IMR-90 (cell line): ENCODE measurements at regions not wholly inside any gene's neighbourhood (a gene's known extent, or its start where the extent isn't known, plus 50 kb on each side); places are given as distances from the start of the nearest gene placed in this dataset.

Source experiments
- ATAC-seq: fragments of 200-7000 bp; cut with Tn5 transposase; 2 replicates; pipeline ENCODE4 v1.9.1; 2020; ENCODE audit warnings: low read depth, mild to moderate bottlenecking, moderate library complexity
- BruUV-seq: library from RNA; stranded (reverse); fragments of 400-500 nt; replicated peaks from 2 replicates; lab custom pipeline; 2021; lab: Mats Ljungman, UMichigan
- CTCF ChIA-PET: fragments of 300-600 bp; formaldehyde crosslinking; extraction: SDS; loops from one replicate; lab custom pipeline; 2021; ENCODE audit warnings: antibody characterized with exemption; lab: Yijun Ruan, JAX
- POLR2A ChIA-PET: fragments of 300-600 bp; sonication (Branson Sonifier 250); formaldehyde crosslinking; loops from one replicate; lab custom pipeline; 2022; ENCODE audit warnings: antibody characterized with exemption; ENCODE audit not compliant: unreplicated experiment; lab: Charles Lee
- DNase-seq: peaks from one replicate; pipeline ENCODE4 v3.0.0; 2013
- H2AFZ ChIP-seq: replicated peaks from 2 replicates; pipeline ENCODE3; 2013; ENCODE audit warnings: low read length, mild to moderate bottlenecking; ENCODE audit not compliant: poor library complexity
- H2AK5ac ChIP-seq: 2 replicates; pipeline ENCODE4 v1.6.1; 2013; ENCODE audit warnings: low read depth, low read length, inconsistent platforms
- H2AK9ac ChIP-seq: replicated peaks from 2 replicates; pipeline ENCODE3; 2013; ENCODE audit warnings: mild to moderate bottlenecking, low read depth, low read length, moderate library complexity; ENCODE audit not compliant: poor library complexity
- H2BK120ac ChIP-seq: 2 replicates; pipeline ENCODE4 v1.6.1; 2013; ENCODE audit warnings: low read depth, low read length, inconsistent platforms
- H2BK15ac ChIP-seq: 3 replicates; pipeline ENCODE4 v1.6.1; 2013; ENCODE audit warnings: low read depth, low read length, inconsistent platforms
- H2BK20ac ChIP-seq: 2 replicates; pipeline ENCODE4 v1.6.1; 2013; ENCODE audit warnings: low read depth, mild to moderate bottlenecking, inconsistent platforms, low read length, moderate library complexity
- H2BK5ac ChIP-seq: 2 replicates; pipeline ENCODE4 v1.6.1; 2013; ENCODE audit warnings: mild to moderate bottlenecking, low read depth, low read length, inconsistent platforms; ENCODE audit not compliant: poor library complexity, severe bottlenecking
- H3K14ac ChIP-seq: replicated peaks from 2 replicates; pipeline ENCODE4 v1.6.1; 2013; ENCODE audit warnings: low read depth, low read length, inconsistent platforms
- H3K18ac ChIP-seq: 2 replicates; pipeline ENCODE4 v1.6.1; 2013; ENCODE audit warnings: low read depth, low read length, control low read depth
- H3K23ac ChIP-seq: 2 replicates; pipeline ENCODE4 v1.6.1; 2013; ENCODE audit warnings: low read depth, low read length, inconsistent platforms
- H3K27ac ChIP-seq: 2 replicates; pipeline ENCODE4 v1.5.1; 2013; ENCODE audit warnings: mild to moderate bottlenecking, control low read depth, low read length; ENCODE audit not compliant: insufficient read depth
- H3K27me3 ChIP-seq: 2 replicates; pipeline ENCODE4 v1.6.1; 2013; ENCODE audit warnings: low read length; ENCODE audit not compliant: control insufficient read depth, insufficient read depth
- H3K36me3 ChIP-seq: 2 replicates; pipeline ENCODE4 v1.6.1; 2013; ENCODE audit warnings: low read length, mixed read lengths; ENCODE audit not compliant: control insufficient read depth, insufficient read depth
- H3K4ac ChIP-seq: 2 replicates; pipeline ENCODE4 v1.6.1; 2013; ENCODE audit warnings: low read depth, low read length, inconsistent platforms
- H3K4me1 ChIP-seq: 2 replicates; pipeline ENCODE4 v1.6.1; 2013; ENCODE audit warnings: low read length, mixed read lengths; ENCODE audit not compliant: control insufficient read depth, insufficient read depth
- H3K4me2 ChIP-seq: 2 replicates; pipeline ENCODE4 v1.6.1; 2013; ENCODE audit warnings: low read depth, mild to moderate bottlenecking, control low read depth, low read length, moderate library complexity
- H3K4me3 ChIP-seq: 2 replicates; pipeline ENCODE4 v1.5.1; 2013; ENCODE audit warnings: low read depth, mild to moderate bottlenecking, control low read depth, low read length, moderate library complexity; ENCODE audit not compliant: insufficient read depth
- H3K56ac ChIP-seq: 2 replicates; pipeline ENCODE4 v1.6.1; 2013; ENCODE audit warnings: low read length, inconsistent platforms; ENCODE audit not compliant: insufficient read depth; ENCODE audit errors: extremely low read depth
- H3K79me1 ChIP-seq, 2 experiments: 2 replicates each; pipeline ENCODE4 v1.6.1; 2013; ENCODE audit warnings: low read length in 2 of 2, inconsistent platforms in 1 of 2, low read depth in 1 of 2
- H3K9ac ChIP-seq: 2 replicates; pipeline ENCODE4 v1.6.1; 2013; ENCODE audit warnings: low read depth, low read length, control low read depth
- H3K9me1 ChIP-seq: 2 replicates; pipeline ENCODE4 v1.6.1; 2013; ENCODE audit warnings: low read length, inconsistent platforms; ENCODE audit not compliant: insufficient read depth
- H3K9me3 ChIP-seq: 2 replicates; pipeline ENCODE4 v1.6.1; 2013; ENCODE audit warnings: low read length; ENCODE audit not compliant: control insufficient read depth, insufficient read depth
- H4K20me1 ChIP-seq: 2 replicates; pipeline ENCODE4 v1.6.1; 2013; ENCODE audit warnings: low read length, inconsistent platforms; ENCODE audit not compliant: insufficient read depth
- H4K5ac ChIP-seq: 2 replicates; pipeline ENCODE4 v1.6.1; 2013; ENCODE audit warnings: mild to moderate bottlenecking, low read depth, low read length, control low read depth
- H4K8ac ChIP-seq, 2 experiments: 2 replicates each; pipeline ENCODE4 v1.6.1; 2013; ENCODE audit warnings: low read depth in 2 of 2, low read length in 2 of 2, control low read depth in 1 of 2, inconsistent platforms in 1 of 2
- H4K91ac ChIP-seq: 2 replicates; pipeline ENCODE4 v1.6.1; 2013; ENCODE audit warnings: low read depth, low read length, inconsistent platforms; ENCODE audit not compliant: insufficient read depth
- BHLHE40 ChIP-seq: fragments of 150-350 bp; IDR thresholded peaks from 2 replicates; pipeline ENCODE4 v1.6.1; 2016; ENCODE audit warnings: mild to moderate bottlenecking, low read depth, low read length
- CEBPB ChIP-seq: IDR thresholded peaks from 2 replicates; pipeline ENCODE4 v1.6.1; 2012; ENCODE audit warnings: low read depth, low read length, improper control_type of control experiment
- CHD1 ChIP-seq: IDR thresholded peaks from 2 replicates; pipeline ENCODE4 v1.6.1; 2012; ENCODE audit warnings: low read depth, low read length, improper control_type of control experiment
- FOS ChIP-seq: fragments of 150-350 bp; IDR thresholded peaks from 2 replicates; pipeline ENCODE4 v1.6.1; 2016; ENCODE audit warnings: low read depth, low read length
- MAFK ChIP-seq: IDR thresholded peaks from 2 replicates; pipeline ENCODE4 v1.6.1; 2012; ENCODE audit warnings: low read depth, low read length, improper control_type of control experiment
- MAZ ChIP-seq: IDR thresholded peaks from 2 replicates; pipeline ENCODE4 v1.6.1; 2012; ENCODE audit warnings: low read depth, mild to moderate bottlenecking, low read length, improper control_type of control experiment, moderate library complexity, borderline replicate concordance
- MXI1 ChIP-seq: IDR thresholded peaks from 2 replicates; pipeline ENCODE4 v1.6.1; 2012; ENCODE audit warnings: low read depth, mild to moderate bottlenecking, low read length, moderate library complexity, borderline replicate concordance
- NFE2L2 ChIP-seq: fragments of 150-350 bp; IDR thresholded peaks from 2 replicates; pipeline ENCODE4 v1.6.1; 2016; ENCODE audit warnings: low read depth, mild to moderate bottlenecking, low read length
- POLR2A ChIP-seq: IDR thresholded peaks from 2 replicates; pipeline ENCODE4 v1.6.1; 2012; ENCODE audit warnings: mild to moderate bottlenecking, low read depth, low read length
- RAD21 ChIP-seq: IDR thresholded peaks from 2 replicates; pipeline ENCODE4 v1.6.1; 2012; ENCODE audit warnings: low read length, improper control_type of control experiment
- RCOR1 ChIP-seq: IDR thresholded peaks from 2 replicates; pipeline ENCODE4 v1.6.1; 2012; ENCODE audit warnings: mild to moderate bottlenecking, low read length, improper control_type of control experiment; ENCODE audit not compliant: insufficient replicate concordance
- RFX5 ChIP-seq: IDR thresholded peaks from 2 replicates; pipeline ENCODE4 v1.8.0; 2012; ENCODE audit warnings: low read depth, mild to moderate bottlenecking, low read length, moderate library complexity
- SMC3 ChIP-seq: fragments of 150-350 bp; IDR thresholded peaks from 2 replicates; pipeline ENCODE4 v1.6.1; 2016; ENCODE audit warnings: low read depth, mild to moderate bottlenecking, antibody characterized with exemption, low read length, moderate library complexity
- WGBS, 2 experiments: methylation state at CpG; one replicate each; pipeline versions ENCODE4 v1.1.5 to v1.1.7; 2013; ENCODE audit warnings: missing lambda C conversion rate in 2 of 2; ENCODE audit not compliant: insufficient read length in 1 of 2; ENCODE audit errors: extremely low coverage in 2 of 2; 5-methylcytosine and 5-hydroxymethylcytosine counted together
- dilution Hi-C: fragments of 300-500 bp; cut with HindIII; formaldehyde crosslinking; loops from one replicate; pipeline ENCODE4 v1.14.3; 2018; ENCODE audit warnings: low sequenced_read_pairs; ENCODE audit not compliant: unreplicated experiment
- in situ Hi-C: fragments of 300-500 bp; cut with MboI; formaldehyde crosslinking; loops from 3 replicates; pipeline ENCODE4 v1.14.3; 2019; ENCODE audit warnings: low sequenced_read_pairs, inconsistent platforms, mixed read lengths
- intact Hi-C: fragments of 100-400 bp; cut with micrococcal nuclease; formaldehyde crosslinking; loops from 2 replicates; pipeline ENCODE4 v1.10.0; 2022
- TF ChIP-seq, protein P1 (sequence below): fragments of 150-350 bp; IDR thresholded peaks from 2 replicates; pipeline ENCODE4 v1.6.1; 2017; ENCODE audit warnings: mild to moderate bottlenecking, antibody characterized with exemption, low read length, low read depth
- TF ChIP-seq, protein P2 (sequence below): fragments of 150-350 bp; IDR thresholded peaks from 2 replicates; pipeline ENCODE4 v1.6.1; 2016; ENCODE audit warnings: low read depth, mild to moderate bottlenecking, low read length, moderate library complexity, borderline replicate concordance
- TF ChIP-seq, protein P3 (sequence below): conservative IDR thresholded peaks from 2 replicates; pipeline ENCODE4 v1.5.1; 2012; ENCODE audit warnings: mild to moderate bottlenecking, low read depth, low read length, improper control_type of control experiment

DNA sequence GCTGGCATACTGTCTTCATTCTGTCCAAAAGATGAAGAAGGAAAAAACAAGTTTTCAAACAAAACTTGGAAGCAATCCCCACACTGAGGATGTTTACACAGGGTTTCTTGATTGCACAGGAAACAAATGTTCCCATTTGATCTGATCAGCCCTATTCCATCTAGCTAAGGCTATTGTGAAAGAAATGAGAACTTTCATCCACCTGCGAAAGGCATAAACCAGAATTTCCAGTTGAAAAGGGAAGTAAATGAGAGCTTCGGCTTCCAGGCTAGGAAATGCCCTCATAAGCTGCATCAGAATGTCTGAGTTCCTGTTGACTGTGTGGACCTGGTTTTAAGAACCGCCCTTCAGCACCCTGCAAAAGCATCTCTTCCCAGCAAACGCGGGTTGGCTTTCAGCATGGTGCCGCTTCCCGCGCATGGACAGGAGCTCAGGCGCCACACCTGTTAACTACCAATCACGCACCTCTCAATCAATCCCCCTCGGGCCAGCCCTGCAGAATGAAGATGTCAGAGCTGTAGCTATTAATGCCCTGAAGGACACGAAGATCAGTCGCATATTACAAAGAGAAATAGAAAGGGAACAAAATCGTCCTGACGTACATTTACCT lies 850.4 kb downstream of the GALR1 start:
- H3K23ac ChIP-seq: no peak overlapping the region
- dilution Hi-C loops: no loop called here
- 85% methylated on average over 8 of the region's 15 CpGs; no CpG with 5 or more reads in 1 of the 2 experiments for WGBS, 2 experiments

More for the DNA sequence above, 850.4 kb downstream of the GALR1 start:
- ChIA-PET POLR2A (no interaction called here), CTCF (no interaction called here)
- no peak for TF ChIP-seq MAZ
- no peak for TF ChIP-seq MAFK
- TF ChIP-seq, protein P1, sequence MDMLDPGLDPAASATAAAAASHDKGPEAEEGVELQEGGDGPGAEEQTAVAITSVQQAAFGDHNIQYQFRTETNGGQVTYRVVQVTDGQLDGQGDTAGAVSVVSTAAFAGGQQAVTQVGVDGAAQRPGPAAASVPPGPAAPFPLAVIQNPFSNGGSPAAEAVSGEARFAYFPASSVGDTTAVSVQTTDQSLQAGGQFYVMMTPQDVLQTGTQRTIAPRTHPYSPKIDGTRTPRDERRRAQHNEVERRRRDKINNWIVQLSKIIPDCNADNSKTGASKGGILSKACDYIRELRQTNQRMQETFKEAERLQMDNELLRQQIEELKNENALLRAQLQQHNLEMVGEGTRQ: no peak
- TF ChIP-seq, protein P2, sequence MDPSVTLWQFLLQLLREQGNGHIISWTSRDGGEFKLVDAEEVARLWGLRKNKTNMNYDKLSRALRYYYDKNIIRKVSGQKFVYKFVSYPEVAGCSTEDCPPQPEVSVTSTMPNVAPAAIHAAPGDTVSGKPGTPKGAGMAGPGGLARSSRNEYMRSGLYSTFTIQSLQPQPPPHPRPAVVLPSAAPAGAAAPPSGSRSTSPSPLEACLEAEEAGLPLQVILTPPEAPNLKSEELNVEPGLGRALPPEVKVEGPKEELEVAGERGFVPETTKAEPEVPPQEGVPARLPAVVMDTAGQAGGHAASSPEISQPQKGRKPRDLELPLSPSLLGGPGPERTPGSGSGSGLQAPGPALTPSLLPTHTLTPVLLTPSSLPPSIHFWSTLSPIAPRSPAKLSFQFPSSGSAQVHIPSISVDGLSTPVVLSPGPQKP: no peak
- no peak for TF ChIP-seq POLR2A
- TF ChIP-seq, protein P3, sequence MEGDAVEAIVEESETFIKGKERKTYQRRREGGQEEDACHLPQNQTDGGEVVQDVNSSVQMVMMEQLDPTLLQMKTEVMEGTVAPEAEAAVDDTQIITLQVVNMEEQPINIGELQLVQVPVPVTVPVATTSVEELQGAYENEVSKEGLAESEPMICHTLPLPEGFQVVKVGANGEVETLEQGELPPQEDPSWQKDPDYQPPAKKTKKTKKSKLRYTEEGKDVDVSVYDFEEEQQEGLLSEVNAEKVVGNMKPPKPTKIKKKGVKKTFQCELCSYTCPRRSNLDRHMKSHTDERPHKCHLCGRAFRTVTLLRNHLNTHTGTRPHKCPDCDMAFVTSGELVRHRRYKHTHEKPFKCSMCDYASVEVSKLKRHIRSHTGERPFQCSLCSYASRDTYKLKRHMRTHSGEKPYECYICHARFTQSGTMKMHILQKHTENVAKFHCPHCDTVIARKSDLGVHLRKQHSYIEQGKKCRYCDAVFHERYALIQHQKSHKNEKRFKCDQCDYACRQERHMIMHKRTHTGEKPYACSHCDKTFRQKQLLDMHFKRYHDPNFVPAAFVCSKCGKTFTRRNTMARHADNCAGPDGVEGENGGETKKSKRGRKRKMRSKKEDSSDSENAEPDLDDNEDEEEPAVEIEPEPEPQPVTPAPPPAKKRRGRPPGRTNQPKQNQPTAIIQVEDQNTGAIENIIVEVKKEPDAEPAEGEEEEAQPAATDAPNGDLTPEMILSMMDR: no peak
- TF ChIP-seq RCOR1: no peak
- no peak for TF ChIP-seq NFE2L2
- no peak for TF ChIP-seq BHLHE40
- TF ChIP-seq CHD1: no peak
- TF ChIP-seq CEBPB: no peak
- TF ChIP-seq FOS: no peak
- no peak for TF ChIP-seq MXI1
- TF ChIP-seq SMC3: no peak
- no peak for TF ChIP-seq RFX5
- no peak for TF ChIP-seq RAD21
- Histone ChIP-seq H2AK5ac (no peak overlapping the region), H2AK9ac (no peak overlapping the region), H2AFZ (no peak overlapping the region), H3K27ac (no peak overlapping the region), H3K18ac (no peak overlapping the region), H4K8ac (no peak overlapping the region), H4K5ac (no peak overlapping the region), H4K20me1 (no peaks in the 10 kb centered on the region), H3K9ac (no peak overlapping the region), H2BK120ac (no peak overlapping the region), H3K79me1 (no peaks in the 10 kb centered on the region), H3K56ac (no peak overlapping the region), H3K4ac (no peak overlapping the region), H4K91ac (no peak overlapping the region), H3K4me2 (no peak overlapping the region), H3K9me3 (peaks cover 35% of the 10 kb centered on the region), H3K4me1 (no peaks in the 10 kb centered on the region), H2BK15ac (no peak overlapping the region), H3K14ac (no peak overlapping the region), H3K4me3 (no peak overlapping the region), H3K36me3 (no peaks in the 10 kb centered on the region), H3K27me3 (no peaks in the 10 kb centered on the region), H3K9me1 (no peaks in the 10 kb centered on the region), H2BK5ac (no peak overlapping the region), H2BK20ac (no peak overlapping the region)
- intact Hi-C loops (no loop called here), in situ Hi-C loops (no loop called here)
- ATAC-seq (no peak), DNase-seq (no peak)
- no TSS peak for BruUV-seq
